ENCODE measurements at regions not wholly inside any gene's neighbourhood (a gene's known extent, or its start where the extent isn't known, plus 50 kb on each side); places are given as distances from the start of the nearest gene placed in this dataset.

- no peak overlapping the region for H3K4me3 ChIP-seq (ENCODE audit: insufficient read depth, low read length)
- H3K4me1 ChIP-seq (ENCODE audit: insufficient read depth, low read length): peaks cover 13% of the 10 kb centered on the region
- H3K27ac ChIP-seq (ENCODE audit: low read depth, low read length): peak overlapping the region; percentile 58
- H3K79me2 ChIP-seq (ENCODE audit: insufficient read depth, low read length): no peaks in the 10 kb centered on the region
- H3K9me3 ChIP-seq (ENCODE audit: low read depth, low read length): no peaks in the 10 kb centered on the region
- H4K20me1 ChIP-seq (ENCODE audit: insufficient read depth, low read length): no peaks in the 10 kb centered on the region
- peak; percentile 68 for DNase-seq (ENCODE audit: insufficient read length, low spot score, missing footprints)
- TF ChIP-seq, protein P1, sequence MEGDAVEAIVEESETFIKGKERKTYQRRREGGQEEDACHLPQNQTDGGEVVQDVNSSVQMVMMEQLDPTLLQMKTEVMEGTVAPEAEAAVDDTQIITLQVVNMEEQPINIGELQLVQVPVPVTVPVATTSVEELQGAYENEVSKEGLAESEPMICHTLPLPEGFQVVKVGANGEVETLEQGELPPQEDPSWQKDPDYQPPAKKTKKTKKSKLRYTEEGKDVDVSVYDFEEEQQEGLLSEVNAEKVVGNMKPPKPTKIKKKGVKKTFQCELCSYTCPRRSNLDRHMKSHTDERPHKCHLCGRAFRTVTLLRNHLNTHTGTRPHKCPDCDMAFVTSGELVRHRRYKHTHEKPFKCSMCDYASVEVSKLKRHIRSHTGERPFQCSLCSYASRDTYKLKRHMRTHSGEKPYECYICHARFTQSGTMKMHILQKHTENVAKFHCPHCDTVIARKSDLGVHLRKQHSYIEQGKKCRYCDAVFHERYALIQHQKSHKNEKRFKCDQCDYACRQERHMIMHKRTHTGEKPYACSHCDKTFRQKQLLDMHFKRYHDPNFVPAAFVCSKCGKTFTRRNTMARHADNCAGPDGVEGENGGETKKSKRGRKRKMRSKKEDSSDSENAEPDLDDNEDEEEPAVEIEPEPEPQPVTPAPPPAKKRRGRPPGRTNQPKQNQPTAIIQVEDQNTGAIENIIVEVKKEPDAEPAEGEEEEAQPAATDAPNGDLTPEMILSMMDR (IDR thresholded peaks at IDR 0.05; ENCODE audit: extremely low read depth, low read depth, low read length): no peak
- peak overlapping the region; percentile 31 for H3K4me2 ChIP-seq (ENCODE audit: insufficient read depth, low read length)
- H3K36me3 ChIP-seq (ENCODE audit: insufficient read depth, low read length): no peaks in the 10 kb centered on the region
- no peaks in the 10 kb centered on the region for H3K27me3 ChIP-seq (ENCODE audit: insufficient read depth, low read length)
- H2AFZ ChIP-seq (ENCODE audit: low read length): peak overlapping the region; percentile 49
Observed at GRCh38 chr6:145015739-145016558, 719.4 kb downstream of the EPM2A start.

- H3K4me1 ChIP-seq (ENCODE audit: insufficient read depth, low read length): peaks cover 13% of the 10 kb centered on the region
- no peaks in the 10 kb centered on the region for H3K79me2 ChIP-seq (ENCODE audit: insufficient read depth, low read length)
- H3K27ac ChIP-seq (ENCODE audit: low read depth, low read length): no peak overlapping the region
- no peak overlapping the region for H3K4me3 ChIP-seq (ENCODE audit: insufficient read depth, low read length)
- no peaks in the 10 kb centered on the region for H4K20me1 ChIP-seq (ENCODE audit: insufficient read depth, low read length)
- TF ChIP-seq, protein P1 (IDR thresholded peaks at IDR 0.05; ENCODE audit: extremely low read depth, low read depth, low read length): no peak
- no peak overlapping the region for H2AFZ ChIP-seq (ENCODE audit: low read length)
- H3K36me3 ChIP-seq (ENCODE audit: insufficient read depth, low read length): no peaks in the 10 kb centered on the region
- H3K9me3 ChIP-seq (ENCODE audit: low read depth, low read length): no peaks in the 10 kb centered on the region
- H3K4me2 ChIP-seq (ENCODE audit: insufficient read depth, low read length): no peak overlapping the region
- no peak for DNase-seq (ENCODE audit: insufficient read length, low spot score, missing footprints)
- no peaks in the 10 kb centered on the region for H3K27me3 ChIP-seq (ENCODE audit: insufficient read depth, low read length)
Observed at GRCh38 chr6:145017051-145017450, 718.3 kb downstream of the EPM2A start.

- H2AFZ ChIP-seq (ENCODE audit: low read length): peak overlapping the region; percentile 33
- H3K79me2 ChIP-seq (ENCODE audit: insufficient read depth, low read length): no peaks in the 10 kb centered on the region
- no peak overlapping the region for H3K27ac ChIP-seq (ENCODE audit: low read depth, low read length)
- peaks cover 13% of the 10 kb centered on the region for H3K4me1 ChIP-seq (ENCODE audit: insufficient read depth, low read length)
- no peaks in the 10 kb centered on the region for H4K20me1 ChIP-seq (ENCODE audit: insufficient read depth, low read length)
- no peaks in the 10 kb centered on the region for H3K9me3 ChIP-seq (ENCODE audit: low read depth, low read length)
- no peak overlapping the region for H3K4me2 ChIP-seq (ENCODE audit: insufficient read depth, low read length)
- TF ChIP-seq, protein P1 (IDR thresholded peaks at IDR 0.05; ENCODE audit: extremely low read depth, low read depth, low read length): no peak
- no peak overlapping the region for H3K4me3 ChIP-seq (ENCODE audit: insufficient read depth, low read length)
- H3K27me3 ChIP-seq (ENCODE audit: insufficient read depth, low read length): no peaks in the 10 kb centered on the region
- DNase-seq (ENCODE audit: insufficient read length, low spot score, missing footprints): no peak
- no peaks in the 10 kb centered on the region for H3K36me3 ChIP-seq (ENCODE audit: insufficient read depth, low read length)
Observed at GRCh38 chr6:145017516-145017915, 717.8 kb downstream of the EPM2A start.

- Histone ChIP-seq H2AFZ (ENCODE audit: low read length) (no peak overlapping the region), H3K4me3 (ENCODE audit: insufficient read depth, low read length) (no peak overlapping the region), H3K79me2 (ENCODE audit: insufficient read depth, low read length) (no peaks in the 10 kb centered on the region), H4K20me1 (ENCODE audit: insufficient read depth, low read length) (no peaks in the 10 kb centered on the region), H3K36me3 (ENCODE audit: insufficient read depth, low read length) (no peaks in the 10 kb centered on the region), H3K27ac (ENCODE audit: low read depth, low read length) (no peak overlapping the region), H3K4me2 (ENCODE audit: insufficient read depth, low read length) (no peak overlapping the region), H3K9me3 (ENCODE audit: low read depth, low read length) (no peaks in the 10 kb centered on the region), H3K4me1 (ENCODE audit: insufficient read depth, low read length) (peaks cover 13% of the 10 kb centered on the region), H3K27me3 (ENCODE audit: insufficient read depth, low read length) (no peaks in the 10 kb centered on the region)
- DNase-seq (ENCODE audit: insufficient read length, low spot score, missing footprints): no peak
- TF ChIP-seq, protein P1 (IDR thresholded peaks at IDR 0.05; ENCODE audit: extremely low read depth, low read depth, low read length): no peak
Observed at GRCh38 chr6:145018027-145018426, 717.3 kb downstream of the EPM2A start.

All from osteoblast (primary cell).